AG09309 (cell line): ENCODE measurements at regions not wholly inside any gene's neighbourhood (a gene's known extent, or its start where the extent isn't known, plus 50 kb on each side); places are given as distances from the start of the nearest gene placed in this dataset.

Source experiments
- DNase-seq: peaks from one replicate; pipeline ENCODE4 v3.0.0-alpha.2; 2010; ENCODE audit warnings: low read depth
- H3K4me3 ChIP-seq: 2 replicates; pipeline ENCODE4 v1.5.1; 2011; ENCODE audit warnings: mild to moderate bottlenecking, low read depth, low read length, moderate library complexity; ENCODE audit not compliant: control insufficient read depth
- CTCF ChIP-seq: IDR thresholded peaks from 2 replicates; pipeline ENCODE4 v1.5.1; 2011; ENCODE audit warnings: mild to moderate bottlenecking, low read depth, low read length, inconsistent platforms; ENCODE audit not compliant: insufficient read depth, control insufficient read depth; ENCODE audit errors: missing control alignments

GRCh38 chr12:19584732-19585131 lies 145.4 kb downstream of the AEBP2 start:
- no peak for DNase-seq
- TF ChIP-seq CTCF, result no peak
- no peak overlapping the region for H3K4me3 ChIP-seq

GRCh38 chr12:19588951-19589350 lies 149.7 kb downstream of the AEBP2 start:
- H3K4me3 ChIP-seq, result no peak overlapping the region
- TF ChIP-seq CTCF, result no peak
- DNase-seq, result no peak

GRCh38 chr12:19591951-19592350 lies 152.7 kb downstream of the AEBP2 start:
- DNase-seq, result no peak
- no peak for TF ChIP-seq CTCF
- H3K4me3 ChIP-seq, result no peak overlapping the region

GRCh38 chr12:19596434-19597166 lies 157.3 kb downstream of the AEBP2 start:
- no peak for DNase-seq
- no peak overlapping the region for H3K4me3 ChIP-seq
- TF ChIP-seq CTCF, result no peak

GRCh38 chr12:19597167-19598026 lies 158.1 kb downstream of the AEBP2 start:
- DNase-seq, result no peak
- no peak overlapping the region for H3K4me3 ChIP-seq

GRCh38 chr12:19605720-19606119 lies 166.4 kb downstream of the AEBP2 start:
- no peak for TF ChIP-seq CTCF
- H3K4me3 ChIP-seq, result no peak overlapping the region
- DNase-seq, result no peak

More at GRCh38 chr12:19597167-19598026, 158.1 kb downstream of the AEBP2 start:
- TF ChIP-seq CTCF, result no peak
